GM08714 (cell line): ENCODE measurements at regions not wholly inside any gene's neighbourhood (a gene's known extent, or its start where the extent isn't known, plus 50 kb on each side); places are given as distances from the start of the nearest gene placed in this dataset.

Source experiments
- H3K4me3 ChIP-seq: fragments of 200-500 bp; sonication (Bioruptor generic); 2 replicates; pipeline ENCODE4 v1.5.1; 2014; ENCODE audit warnings: mild to moderate bottlenecking, low read length, inconsistent platforms
- ZNF274 ChIP-seq: IDR thresholded peaks from 2 replicates; pipeline ENCODE4 v1.6.1; 2012; ENCODE audit warnings: mild to moderate bottlenecking, low read depth, low read length

- no peak overlapping the region for H3K4me3 ChIP-seq
- TF ChIP-seq ZNF274 = no peak
Observed at GRCh38 chr2:217710211-217710765, 292.5 kb downstream of the TNS1 start.

GRCh38 chr2:217709478-217710210 lies 293.2 kb downstream of the TNS1 start:
- H3K4me3 ChIP-seq = no peak overlapping the region
- TF ChIP-seq ZNF274 = no peak

DNA sequence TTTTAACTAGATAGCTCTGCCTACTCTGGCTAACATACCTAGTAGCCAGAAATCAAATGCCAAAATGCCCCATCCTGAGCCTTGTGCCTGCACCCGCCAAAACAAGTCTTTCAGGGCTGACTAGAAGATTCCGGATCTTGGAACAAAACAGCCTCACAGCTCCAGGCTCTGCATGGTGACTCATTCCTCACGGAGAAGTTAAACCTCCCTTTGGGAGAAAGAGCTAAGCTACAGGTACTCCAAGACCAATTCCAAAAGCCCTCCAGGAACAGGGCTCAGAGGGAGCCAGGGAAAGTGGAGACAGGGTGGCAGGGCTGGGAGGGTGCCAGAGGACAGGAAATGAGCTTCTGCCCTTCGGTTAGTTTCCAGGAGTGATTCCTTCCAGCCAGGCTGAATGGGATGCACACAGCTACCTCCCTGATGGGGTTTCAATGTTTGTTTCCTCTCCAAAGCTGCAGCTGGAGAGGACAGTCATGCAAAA lies 295.6 kb downstream of the TNS1 start:
- no peak overlapping the region for H3K4me3 ChIP-seq
- TF ChIP-seq ZNF274 = no peak

DNA sequence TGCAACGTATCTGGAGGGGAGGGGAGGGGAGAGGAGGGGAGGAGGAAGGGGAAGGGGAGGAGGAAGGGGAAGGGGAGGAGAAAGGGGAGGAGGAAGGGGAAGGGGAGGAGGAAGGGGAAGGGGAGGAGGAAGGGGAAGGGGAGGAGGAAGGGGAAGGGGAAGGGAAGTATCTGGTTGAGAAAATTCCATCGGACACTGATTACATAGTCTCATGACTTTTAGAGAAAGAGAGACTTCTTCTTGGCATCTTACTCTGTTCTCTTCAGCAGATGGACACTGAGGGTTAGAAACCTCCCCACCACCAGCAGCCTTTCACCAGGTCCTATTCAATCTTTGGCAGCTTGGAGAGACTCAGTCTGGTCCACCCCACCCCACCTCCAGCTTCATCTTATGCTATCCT lies 296.3 kb downstream of the TNS1 start:
- no peak for TF ChIP-seq ZNF274
- H3K4me3 ChIP-seq = no peak overlapping the region

GRCh38 chr2:217706095-217706494 lies 296.7 kb downstream of the TNS1 start:
- no peak for TF ChIP-seq ZNF274
- no peak overlapping the region for H3K4me3 ChIP-seq

DNA sequence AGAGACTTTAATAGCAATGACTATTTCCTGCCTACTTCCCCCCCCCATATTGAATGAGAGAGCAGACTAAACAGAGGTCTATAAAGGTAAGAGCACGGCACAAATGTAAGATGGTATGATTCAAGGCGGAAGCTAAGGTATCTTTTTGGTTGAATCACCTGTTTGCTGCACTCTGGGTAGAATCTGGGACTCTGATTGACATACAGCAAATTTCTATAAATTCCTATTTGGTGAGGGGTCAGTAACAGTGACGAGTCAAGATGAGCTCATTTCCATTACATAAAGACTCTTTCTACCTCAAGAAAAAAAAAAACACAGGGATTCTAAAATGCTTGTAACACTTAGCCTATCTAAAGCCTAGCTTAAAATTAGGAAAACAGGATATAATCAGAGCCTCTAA lies 297.3 kb downstream of the TNS1 start:
- no peak for TF ChIP-seq ZNF274
- no peak overlapping the region for H3K4me3 ChIP-seq

DNA sequence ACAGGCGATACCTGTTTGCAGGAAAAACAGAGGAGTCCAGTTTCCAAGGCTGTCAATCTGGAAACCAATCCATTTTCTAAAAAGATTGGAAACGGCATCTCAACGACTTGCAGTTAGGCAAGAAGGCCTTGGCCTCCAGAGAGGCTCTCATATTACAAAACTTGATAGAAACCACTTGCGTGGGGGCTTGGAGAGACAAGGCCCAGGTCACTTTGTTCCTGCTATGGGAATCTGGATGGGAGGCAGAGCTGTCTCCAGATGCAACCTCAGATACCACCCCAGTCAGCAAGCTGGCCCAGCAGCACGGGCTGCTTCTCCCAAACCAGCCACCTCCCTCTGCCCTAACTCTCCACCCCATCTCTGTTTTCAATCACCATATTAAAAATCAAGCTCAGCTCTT lies 298.8 kb downstream of the TNS1 start:
- H3K4me3 ChIP-seq = no peak overlapping the region
- no peak for TF ChIP-seq ZNF274

DNA sequence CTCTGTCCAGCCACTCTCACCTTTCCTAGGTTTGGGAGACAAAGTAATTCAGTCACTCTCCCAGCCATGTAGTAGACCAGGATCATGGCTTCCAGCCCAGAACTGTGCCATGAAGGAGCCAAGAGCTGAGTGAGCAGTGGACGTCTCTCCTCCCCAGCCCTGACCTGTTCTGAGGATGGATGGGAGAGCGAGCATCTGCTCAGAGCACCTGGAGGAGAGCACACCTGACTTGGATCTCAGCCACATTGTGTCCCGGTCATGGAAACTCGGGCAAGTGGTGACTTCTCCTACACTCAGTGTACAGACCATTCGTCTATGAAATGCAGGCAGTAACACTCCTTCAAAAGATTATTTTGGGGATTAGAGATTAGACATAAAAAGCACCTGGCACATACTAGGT lies 299.7 kb downstream of the TNS1 start:
- TF ChIP-seq ZNF274 = no peak
- no peak overlapping the region for H3K4me3 ChIP-seq

- no peak for TF ChIP-seq ZNF274
Observed at GRCh38 chr2:217701622-217702021, 301.2 kb downstream of the TNS1 start.

DNA sequence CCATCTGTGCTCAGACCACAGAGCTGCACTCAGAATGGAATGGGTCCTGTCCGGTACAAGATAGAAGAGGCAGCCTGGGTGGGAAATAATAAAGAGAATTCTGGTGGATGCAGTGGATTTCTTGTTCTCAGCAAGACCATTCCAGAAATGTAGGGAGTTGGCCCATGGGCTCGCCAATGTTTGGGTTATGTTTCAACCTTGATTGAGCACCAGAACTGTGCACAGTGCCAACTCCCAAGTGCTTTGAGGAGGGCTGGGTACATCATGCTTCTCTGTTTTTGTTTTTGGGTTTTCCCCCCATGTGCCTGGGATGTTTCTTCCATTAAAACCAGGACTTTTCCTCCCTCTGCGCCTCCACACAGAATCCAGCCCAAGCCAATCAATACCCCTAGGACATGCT lies 304.1 kb downstream of the TNS1 start:
- no peak for TF ChIP-seq ZNF274
- no peak overlapping the region for H3K4me3 ChIP-seq

More at GRCh38 chr2:217701622-217702021, 301.2 kb downstream of the TNS1 start:
- H3K4me3 ChIP-seq = no peak overlapping the region

DNA sequence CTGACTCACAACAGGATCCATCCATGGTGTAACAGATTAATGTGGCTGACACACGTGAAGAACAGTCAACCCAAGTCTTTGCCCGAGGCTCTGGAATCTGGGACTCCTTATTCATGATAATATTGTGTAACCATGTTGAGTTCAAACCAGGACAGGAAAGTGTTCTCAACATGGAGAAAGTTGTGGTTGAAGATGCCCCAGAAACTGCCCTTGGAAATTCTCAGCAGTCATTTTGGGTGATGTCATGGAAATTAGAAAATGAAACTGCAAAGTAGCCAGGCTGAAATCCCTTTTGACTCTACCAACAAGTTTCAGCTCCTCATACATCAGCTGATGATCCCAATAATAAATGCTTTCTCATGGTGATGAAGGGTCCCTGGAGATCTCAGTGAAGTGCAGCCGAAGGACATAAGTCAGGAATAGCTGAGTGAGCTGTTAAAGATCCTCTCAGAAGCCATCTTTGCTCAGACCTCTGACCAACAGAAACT lies 307.7 kb downstream of the TNS1 start:
- TF ChIP-seq ZNF274 = no peak
- H3K4me3 ChIP-seq = no peak overlapping the region

DNA sequence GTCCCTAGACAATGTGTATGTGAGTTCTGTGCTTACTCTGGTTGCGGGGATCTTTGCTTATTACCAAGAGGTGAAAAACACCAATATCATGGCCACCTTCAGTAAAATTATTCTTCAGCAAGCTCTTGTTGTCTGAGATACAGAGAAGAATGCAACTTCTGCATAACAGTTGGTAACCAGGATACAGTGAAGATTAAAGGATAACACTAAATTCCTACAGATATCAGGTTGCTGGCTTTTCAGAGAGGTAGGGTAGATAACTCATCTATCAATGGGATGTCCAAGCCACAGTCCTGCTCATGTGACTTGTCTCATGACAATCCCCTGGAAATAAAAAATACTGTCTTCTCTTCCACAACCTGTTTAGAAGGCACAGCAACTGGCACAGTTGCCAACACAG lies 308.5 kb downstream of the TNS1 start:
- no peak for TF ChIP-seq ZNF274
- no peak overlapping the region for H3K4me3 ChIP-seq

DNA sequence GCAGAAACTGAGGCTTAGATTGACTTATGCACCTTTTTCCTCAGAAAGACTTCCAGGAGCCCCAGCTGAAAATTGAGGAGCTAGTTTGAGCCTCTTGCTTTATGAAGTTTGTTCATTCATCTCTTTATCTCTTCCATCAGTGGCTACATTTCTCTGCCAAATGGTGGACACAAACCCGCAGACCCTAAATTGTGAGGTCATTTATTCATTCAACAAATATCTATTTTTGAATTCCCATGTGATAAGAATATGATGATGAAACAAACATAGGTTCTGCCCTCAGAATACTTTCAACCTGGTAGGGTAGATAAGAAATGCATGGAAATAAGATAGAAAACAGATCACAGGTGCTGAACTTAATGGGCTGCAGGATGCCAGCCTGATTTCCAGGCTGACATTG lies 309.4 kb downstream of the TNS1 start:
- no peak overlapping the region for H3K4me3 ChIP-seq
- TF ChIP-seq ZNF274 = no peak

GRCh38 chr2:217691920-217692666 lies 310.7 kb downstream of the TNS1 start:
- H3K4me3 ChIP-seq = no peak overlapping the region
- no peak for TF ChIP-seq ZNF274

DNA sequence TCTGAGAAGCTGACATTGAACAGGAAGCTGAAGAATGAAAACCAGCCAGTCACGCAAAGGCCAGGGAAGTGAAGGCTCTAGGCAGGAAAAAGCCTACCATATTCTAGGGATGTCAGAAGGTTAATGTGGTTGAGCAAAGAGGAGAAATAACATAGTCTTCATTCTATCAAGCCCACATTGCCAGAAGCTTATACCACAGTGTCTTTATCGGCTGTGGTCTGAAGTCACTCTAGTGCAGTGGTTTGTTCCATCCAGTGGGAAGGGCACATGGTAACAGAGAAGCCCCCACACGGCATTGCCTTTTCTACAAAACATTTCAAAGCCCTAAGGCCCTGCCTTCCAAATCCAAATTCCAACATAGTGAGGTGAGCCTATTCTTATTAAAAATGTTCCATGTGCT lies 311.3 kb downstream of the TNS1 start:
- no peak for TF ChIP-seq ZNF274
- H3K4me3 ChIP-seq = no peak overlapping the region
